ENCODE measurements at regions not wholly inside any gene's neighbourhood (a gene's known extent, or its start where the extent isn't known, plus 50 kb on each side); places are given as distances from the start of the nearest gene placed in this dataset.

- Mint-ChIP-seq H3K9me3 (no peaks in the 10 kb centered on the region), H3K27me3 (ENCODE audit: insufficient read depth, low read depth, poor library complexity) (no peaks in the 10 kb centered on the region), H3K4me3 (no peak overlapping the region), H3K4me1 (no peaks in the 10 kb centered on the region), H3K27ac (no peak overlapping the region), H3K36me3 (ENCODE audit: low read depth) (no peaks in the 10 kb centered on the region)
- no peak for TF ChIP-seq REST (IDR thresholded peaks at IDR 0.05; ENCODE audit: unreplicated experiment)
- TF ChIP-seq EZH2phosphoT487 (IDR thresholded peaks at IDR 0.05; ENCODE audit: unreplicated experiment): no peak
- TF ChIP-seq JUNB (IDR thresholded peaks at IDR 0.05; ENCODE audit: unreplicated experiment): no peak
- no peak for TF ChIP-seq CTCF (conservative IDR thresholded peaks at IDR 0.05; ENCODE audit: low read depth in 2 of 2)
- no peak for TF ChIP-seq ZNF114 (CRISPR knock-in tag; IDR thresholded peaks at IDR 0.05)
- TF ChIP-seq POLR2AphosphoS5 (IDR thresholded peaks at IDR 0.05; ENCODE audit: low read depth): no peak
- no peak for TF ChIP-seq ZNF331 (CRISPR knock-in tag; IDR thresholded peaks at IDR 0.05; ENCODE audit: low read depth)
- TF ChIP-seq EZH2 (IDR thresholded peaks at IDR 0.05; ENCODE audit: low read depth, unreplicated experiment): no peak
- TF ChIP-seq STAT1 (IDR thresholded peaks at IDR 0.05; ENCODE audit: unreplicated experiment): no peak
- no peak for TF ChIP-seq ZNF462 (CRISPR knock-in tag; IDR thresholded peaks at IDR 0.05)
- TF ChIP-seq NANOG (IDR thresholded peaks at IDR 0.05; ENCODE audit: borderline replicate concordance): no peak
- TF ChIP-seq, protein P1, sequence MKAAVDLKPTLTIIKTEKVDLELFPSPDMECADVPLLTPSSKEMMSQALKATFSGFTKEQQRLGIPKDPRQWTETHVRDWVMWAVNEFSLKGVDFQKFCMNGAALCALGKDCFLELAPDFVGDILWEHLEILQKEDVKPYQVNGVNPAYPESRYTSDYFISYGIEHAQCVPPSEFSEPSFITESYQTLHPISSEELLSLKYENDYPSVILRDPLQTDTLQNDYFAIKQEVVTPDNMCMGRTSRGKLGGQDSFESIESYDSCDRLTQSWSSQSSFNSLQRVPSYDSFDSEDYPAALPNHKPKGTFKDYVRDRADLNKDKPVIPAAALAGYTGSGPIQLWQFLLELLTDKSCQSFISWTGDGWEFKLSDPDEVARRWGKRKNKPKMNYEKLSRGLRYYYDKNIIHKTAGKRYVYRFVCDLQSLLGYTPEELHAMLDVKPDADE (IDR thresholded peaks at IDR 0.05): no peak
- no peak for TF ChIP-seq CREB1 (CRISPR knock-in tag; IDR thresholded peaks at IDR 0.05; ENCODE audit: low read depth)
- Histone ChIP-seq H3K9me2 (ENCODE audit: insufficient read depth) (no peaks in the 10 kb centered on the region), H3K36me3 (ENCODE audit: insufficient read depth) (no peaks in the 10 kb centered on the region), H3K27me3 (ENCODE audit: insufficient read depth) (no peaks in the 10 kb centered on the region), H4K20me1 (replicated peaks; ENCODE audit: insufficient read depth) (no peaks in the 10 kb centered on the region), H3K4me2 (no peak overlapping the region), H3K79me2 (replicated peaks; ENCODE audit: insufficient read depth) (no peaks in the 10 kb centered on the region), H3K4me1 (ENCODE audit: insufficient read depth) (no peaks in the 10 kb centered on the region), H2AFZ (no peak overlapping the region), H3K4me3 (no peak overlapping the region), H3F3A (replicated peaks; ENCODE audit: low read depth) (no peaks in the 10 kb centered on the region), H3K27ac (ENCODE audit: low read depth) (no peak overlapping the region)
- DNase-seq (ENCODE audit: low spot score): no peak
- ATAC-seq: no peak
Measured at GRCh38 chr14:84421621-84422020, 1108.3 kb upstream of the FLRT2 start.

All from GM23338 (cell line).